ENCODE measurements at regions not wholly inside any gene's neighbourhood (a gene's known extent, or its start where the extent isn't known, plus 50 kb on each side); places are given as distances from the start of the nearest gene placed in this dataset.

- 43 to 67% methylated on average over 3 of the region's 3 CpGs for WGBS, 2 donors
- H3K27me3 ChIP-seq, result no peaks in the 10 kb centered on the region
- H3K36me3 ChIP-seq, result no peaks in the 10 kb centered on the region
- no peak overlapping the region for H3K4me3 ChIP-seq
- no peak for DNase-seq
- no peak overlapping the region for H3K27ac ChIP-seq
- TF ChIP-seq POLR2A (IDR thresholded peaks at IDR 0.05) (no peak), POLR2AphosphoS5 (IDR thresholded peaks at IDR 0.05) (no peak), EP300 (IDR thresholded peaks at IDR 0.05) (no peak), CTCF (IDR thresholded peaks at IDR 0.05) (no peak)
- H3K9me3 ChIP-seq, result no peaks in the 10 kb centered on the region
- no peaks in the 10 kb centered on the region for H3K4me1 ChIP-seq
- intact Hi-C loops (cut with DNase I), result no loop called here
These were observed 510.8 kb upstream of the POU3F2 start for GRCh38 chr6:98323605-98324004.

- Histone ChIP-seq H3K36me3 (no peaks in the 10 kb centered on the region), H3K4me3 (no peak overlapping the region), H3K27me3 (no peaks in the 10 kb centered on the region), H3K9me3 (no peaks in the 10 kb centered on the region), H3K27ac (no peak overlapping the region), H3K4me1 (no peaks in the 10 kb centered on the region)
- TF ChIP-seq CTCF (IDR thresholded peaks at IDR 0.05) (no peak), POLR2A (IDR thresholded peaks at IDR 0.05) (no peak)
- intact Hi-C loops (cut with DNase I), result no loop called here
- 24 to 67% methylated on average over 3 of the region's 3 CpGs for WGBS, 2 donors
- DNase-seq, result no peak
These were observed 509.9 kb upstream of the POU3F2 start for GRCh38 chr6:98324446-98324845.

GRCh38 chr6:98325366-98325765, 509.0 kb upstream of the POU3F2 start:
- 32 to 67% methylated on average over 1 of the region's 1 CpG for WGBS, 2 donors
- no peak for DNase-seq
- Histone ChIP-seq H3K27me3 (no peaks in the 10 kb centered on the region), H3K4me1 (no peaks in the 10 kb centered on the region), H3K27ac (no peak overlapping the region), H3K9me3 (no peaks in the 10 kb centered on the region), H3K4me3 (no peak overlapping the region), H3K36me3 (no peaks in the 10 kb centered on the region)
- TF ChIP-seq CTCF (IDR thresholded peaks at IDR 0.05) (no peak), POLR2A (IDR thresholded peaks at IDR 0.05) (no peak), EP300 (IDR thresholded peaks at IDR 0.05) (no peak), POLR2AphosphoS5 (IDR thresholded peaks at IDR 0.05) (no peak)
- intact Hi-C loops (cut with DNase I), result no loop called here

- no peak for DNase-seq
- H3K4me1 ChIP-seq, result no peaks in the 10 kb centered on the region
- H3K4me3 ChIP-seq, result no peak overlapping the region
- H3K36me3 ChIP-seq, result no peaks in the 10 kb centered on the region
- no peak for TF ChIP-seq EP300 (IDR thresholded peaks at IDR 0.05)
- no peak for TF ChIP-seq CTCF (IDR thresholded peaks at IDR 0.05)
- no peak for TF ChIP-seq POLR2AphosphoS5 (IDR thresholded peaks at IDR 0.05)
- no peak for TF ChIP-seq POLR2A (IDR thresholded peaks at IDR 0.05)
- intact Hi-C loops (cut with DNase I), result no loop called here
- no peak overlapping the region for H3K27ac ChIP-seq
- 40 to 60% methylated on average over 2 of the region's 2 CpGs for WGBS, 2 donors
- no peaks in the 10 kb centered on the region for H3K27me3 ChIP-seq
- no peaks in the 10 kb centered on the region for H3K9me3 ChIP-seq
These were observed 501.1 kb upstream of the POU3F2 start for GRCh38 chr6:98333273-98333672.

- Histone ChIP-seq H3K9me3 (no peaks in the 10 kb centered on the region), H3K27ac (no peak overlapping the region), H3K4me1 (no peaks in the 10 kb centered on the region), H3K4me3 (no peak overlapping the region), H3K27me3 (no peaks in the 10 kb centered on the region), H3K36me3 (no peaks in the 10 kb centered on the region)
- DNase-seq, result no peak
- TF ChIP-seq CTCF (IDR thresholded peaks at IDR 0.05), result no peak
- no peak for TF ChIP-seq POLR2A (IDR thresholded peaks at IDR 0.05)
- TF ChIP-seq EP300 (IDR thresholded peaks at IDR 0.05), result no peak
- TF ChIP-seq POLR2AphosphoS5 (IDR thresholded peaks at IDR 0.05), result no peak
- intact Hi-C loops (cut with DNase I), result no loop called here
These were observed 498.8 kb upstream of the POU3F2 start for GRCh38 chr6:98335594-98335993.

Data from sigmoid colon (tissue), 6 donors.